HUES64 (cell line): ENCODE measurements at regions not wholly inside any gene's neighbourhood (a gene's known extent, or its start where the extent isn't known, plus 50 kb on each side); places are given as distances from the start of the nearest gene placed in this dataset.

Source experiments
- H3K27ac ChIP-seq: 2 replicates; pipeline ENCODE4 v1.7.0; 2013; ENCODE audit warnings: low read depth, low read length, inconsistent platforms
- H3K27me3 ChIP-seq: 2 replicates; pipeline ENCODE4 v1.6.1; 2013; ENCODE audit warnings: mild to moderate bottlenecking, low read length; ENCODE audit not compliant: insufficient read depth
- H3K36me3 ChIP-seq: 2 replicates; pipeline ENCODE4 v1.6.1; 2013; ENCODE audit warnings: mild to moderate bottlenecking, low read length; ENCODE audit not compliant: insufficient read depth
- H3K4me1 ChIP-seq: 2 replicates; pipeline ENCODE4 v1.6.1; 2013; ENCODE audit warnings: mild to moderate bottlenecking, low read length, moderate library complexity; ENCODE audit not compliant: insufficient read depth
- H3K4me3 ChIP-seq: 2 replicates; pipeline ENCODE4 v1.5.1; 2013; ENCODE audit warnings: mild to moderate bottlenecking, low read length, moderate library complexity
- H3K9ac ChIP-seq: 2 replicates; pipeline ENCODE4 v1.6.1; 2013; ENCODE audit warnings: mild to moderate bottlenecking, low read depth, low read length
- H3K9me3 ChIP-seq: 2 replicates; pipeline ENCODE4 v1.6.1; 2013; ENCODE audit warnings: low read depth, low read length; ENCODE audit not compliant: insufficient read depth
- WGBS: fragments of 150-250, 120-280 bp; methylation state at CpG from one replicate; pipeline ENCODE4 v1.1.7; 2013; ENCODE audit warnings: missing lambda C conversion rate; 5-methylcytosine and 5-hydroxymethylcytosine counted together

DNA sequence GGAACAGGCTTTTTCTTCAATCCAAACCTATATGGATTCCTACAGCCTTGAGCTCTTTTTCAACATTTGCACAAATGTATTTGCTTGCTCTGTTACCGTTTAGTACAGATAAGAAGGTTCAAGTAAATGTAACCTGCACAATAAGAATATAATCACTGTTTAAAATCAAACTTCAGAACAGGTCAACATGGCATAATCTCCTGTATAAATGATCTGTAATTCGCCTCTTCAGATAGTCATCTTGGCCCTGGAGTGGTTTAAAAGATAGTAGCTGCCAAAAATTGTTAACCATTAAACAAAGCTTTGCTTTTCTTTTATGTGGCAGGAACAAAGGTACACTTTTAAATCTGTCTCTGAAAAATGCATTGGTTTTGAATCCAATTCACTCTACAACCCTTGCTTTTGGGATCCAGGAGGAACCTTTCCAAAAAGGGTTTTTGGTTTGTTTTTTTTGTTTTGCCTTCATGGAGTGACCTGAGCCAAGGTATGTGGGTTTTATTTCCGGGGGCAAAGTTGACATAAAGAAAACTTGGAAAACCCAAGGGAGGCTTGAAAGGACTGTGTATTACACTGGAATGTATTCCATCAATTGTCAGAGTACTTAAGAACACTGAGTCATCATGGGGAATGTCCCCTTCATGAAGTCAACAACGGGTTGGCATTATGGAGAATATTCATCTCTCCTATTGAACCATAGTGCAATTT lies 210.4 kb upstream of the HCCS start:
- WGBS = 87% methylated on average over 2 of the region's 4 CpGs
- Histone ChIP-seq H3K27ac (no peak overlapping the region), H3K9me3 (no peaks in the 10 kb centered on the region), H3K27me3 (no peaks in the 10 kb centered on the region), H3K4me3 (no peak overlapping the region), H3K36me3 (no peaks in the 10 kb centered on the region), H3K9ac (no peak overlapping the region), H3K4me1 (no peaks in the 10 kb centered on the region)

DNA sequence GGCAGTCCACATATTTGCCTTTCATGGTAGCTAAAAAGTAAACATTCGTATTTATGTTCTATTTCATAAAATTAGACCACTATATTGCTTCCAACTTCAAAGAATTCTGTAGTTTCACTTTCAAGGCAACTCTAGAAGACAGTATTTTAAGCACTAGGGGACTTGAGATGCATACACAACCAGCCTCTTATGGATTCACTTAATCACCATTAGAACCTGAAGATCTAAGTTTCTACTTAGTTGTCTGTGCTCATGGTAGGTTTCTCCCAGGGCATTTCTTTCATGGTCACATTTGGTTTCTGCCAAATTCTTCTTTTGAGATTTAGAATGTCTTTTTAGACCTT lies 209.9 kb upstream of the HCCS start:
- H3K9me3 ChIP-seq = no peaks in the 10 kb centered on the region
- H3K9ac ChIP-seq = no peak overlapping the region
- H3K36me3 ChIP-seq = no peaks in the 10 kb centered on the region
- 93% methylated on average over 1 of the region's 1 CpG for WGBS
- H3K4me1 ChIP-seq = no peaks in the 10 kb centered on the region
- H3K27me3 ChIP-seq = no peaks in the 10 kb centered on the region
- H3K4me3 ChIP-seq = no peak overlapping the region
- H3K27ac ChIP-seq = no peak overlapping the region

DNA sequence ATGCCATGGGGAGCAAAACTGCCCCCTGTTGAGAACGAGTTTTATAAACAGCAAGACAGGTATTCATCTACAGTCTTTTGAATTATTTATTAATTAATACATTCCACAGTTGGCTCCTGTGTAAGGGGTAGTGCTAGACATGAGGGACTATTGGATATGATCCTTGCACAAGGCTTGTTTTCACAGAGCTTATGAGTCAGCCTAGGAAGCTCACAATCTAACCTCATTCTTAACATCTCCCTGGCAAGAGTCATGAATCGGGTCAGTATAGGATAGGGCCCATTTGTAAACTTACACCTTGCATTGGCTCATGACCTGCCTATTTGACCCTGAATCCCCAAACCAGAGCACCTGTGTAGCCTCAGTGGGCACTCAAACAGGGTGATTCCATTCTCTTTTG lies 209.1 kb upstream of the HCCS start:
- no peak overlapping the region for H3K4me3 ChIP-seq
- H3K9me3 ChIP-seq = no peaks in the 10 kb centered on the region
- H3K9ac ChIP-seq = no peak overlapping the region
- no peaks in the 10 kb centered on the region for H3K27me3 ChIP-seq
- 83% methylated on average over 1 of the region's 2 CpGs for WGBS
- H3K27ac ChIP-seq = no peak overlapping the region
- H3K4me1 ChIP-seq = no peaks in the 10 kb centered on the region
- no peaks in the 10 kb centered on the region for H3K36me3 ChIP-seq

DNA sequence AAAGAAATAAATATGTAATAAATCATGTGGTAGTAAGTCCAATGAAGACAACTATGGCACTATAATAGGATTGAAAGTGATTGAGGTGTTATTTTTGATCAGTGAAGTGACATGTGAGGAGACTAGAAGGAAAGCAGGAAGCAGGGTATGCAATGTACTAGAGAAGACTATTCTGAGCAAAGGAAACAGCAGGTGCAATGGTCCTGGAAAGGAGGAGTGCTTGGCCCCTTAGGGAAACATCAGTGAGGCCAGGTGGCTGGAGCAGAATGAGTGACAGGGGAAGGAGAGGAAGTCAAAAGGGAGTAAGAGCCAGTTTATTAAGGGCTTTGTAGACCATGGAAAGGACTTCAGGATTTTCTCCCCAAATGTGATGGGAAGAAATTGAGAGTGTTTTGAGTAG lies 207.6 kb upstream of the HCCS start:
- H3K4me1 ChIP-seq = no peaks in the 10 kb centered on the region
- H3K27me3 ChIP-seq = no peaks in the 10 kb centered on the region
- H3K27ac ChIP-seq = no peak overlapping the region
- no peak overlapping the region for H3K4me3 ChIP-seq
- no peak overlapping the region for H3K9ac ChIP-seq
- no peaks in the 10 kb centered on the region for H3K9me3 ChIP-seq
- H3K36me3 ChIP-seq = no peaks in the 10 kb centered on the region

DNA sequence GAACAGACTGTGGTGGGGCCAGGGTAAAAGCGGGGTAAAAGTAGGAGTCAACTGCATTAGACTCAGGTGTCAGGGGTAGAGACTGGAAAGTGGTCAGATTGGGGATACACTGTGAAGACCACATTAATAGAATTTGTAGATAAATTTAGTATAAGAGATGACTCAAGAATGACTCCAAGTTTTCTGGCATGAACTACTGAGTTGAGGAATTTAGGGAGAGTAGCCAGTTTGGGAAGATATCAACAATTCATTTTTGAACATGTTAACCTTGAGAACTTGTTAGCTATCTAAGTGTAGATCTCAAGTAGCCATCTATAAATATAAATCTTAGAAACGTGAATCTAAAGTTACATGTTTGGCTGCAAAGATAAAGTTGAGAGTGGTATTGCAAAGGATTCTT lies 206.9 kb upstream of the HCCS start:
- H3K9ac ChIP-seq = no peak overlapping the region
- no peaks in the 10 kb centered on the region for H3K27me3 ChIP-seq
- H3K4me1 ChIP-seq = no peaks in the 10 kb centered on the region
- H3K9me3 ChIP-seq = no peaks in the 10 kb centered on the region
- H3K27ac ChIP-seq = no peak overlapping the region
- 89% methylated on average over 1 of the region's 2 CpGs for WGBS
- no peak overlapping the region for H3K4me3 ChIP-seq
- H3K36me3 ChIP-seq = no peaks in the 10 kb centered on the region

DNA sequence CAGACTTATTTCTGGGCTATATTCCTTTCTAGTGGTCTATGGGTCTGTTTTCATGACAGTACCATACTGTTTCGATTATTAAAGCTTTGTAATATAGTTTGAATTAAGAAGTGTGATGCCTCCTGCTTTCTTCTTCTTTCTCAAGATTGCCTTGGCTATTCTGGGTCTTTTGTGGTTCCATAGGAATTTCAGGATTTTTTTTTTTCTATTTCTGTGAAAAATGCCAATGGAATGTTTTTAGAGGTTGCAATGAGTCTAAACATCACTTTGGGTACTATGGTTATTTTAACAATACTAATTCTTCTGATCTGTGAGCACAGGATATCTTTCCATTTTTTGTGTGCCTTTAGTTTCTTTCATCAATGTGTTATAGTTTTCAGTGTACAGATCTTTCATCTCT lies 204.3 kb upstream of the HCCS start:
- H3K9ac ChIP-seq = no peak overlapping the region
- 93% methylated on average over 1 of the region's 1 CpG for WGBS
- H3K27ac ChIP-seq = no peak overlapping the region
- H3K9me3 ChIP-seq = no peaks in the 10 kb centered on the region
- no peak overlapping the region for H3K4me3 ChIP-seq
- no peaks in the 10 kb centered on the region for H3K36me3 ChIP-seq
- no peaks in the 10 kb centered on the region for H3K4me1 ChIP-seq
- H3K27me3 ChIP-seq = no peaks in the 10 kb centered on the region

DNA sequence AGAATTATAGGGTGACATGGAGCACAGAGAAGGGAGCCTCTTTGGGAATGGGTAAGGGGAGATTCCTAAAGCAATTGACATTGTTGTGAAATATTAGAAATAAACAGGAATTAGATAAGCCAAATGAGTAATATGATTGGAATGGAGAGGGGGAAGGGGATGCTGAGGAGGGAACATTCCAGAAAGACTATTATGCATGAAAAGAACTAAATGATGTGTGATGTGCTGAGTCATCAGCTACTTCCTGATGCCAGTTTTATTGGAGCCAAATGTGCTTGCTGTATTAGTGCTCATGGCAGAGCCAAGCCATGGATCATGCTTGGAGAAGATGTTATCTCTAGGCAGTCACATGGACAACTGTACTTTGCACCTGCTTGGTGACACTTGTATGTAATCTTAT lies 189.0 kb upstream of the HCCS start:
- no peaks in the 10 kb centered on the region for H3K36me3 ChIP-seq
- H3K9ac ChIP-seq = no peak overlapping the region
- no peaks in the 10 kb centered on the region for H3K9me3 ChIP-seq
- H3K27ac ChIP-seq = no peak overlapping the region
- H3K4me3 ChIP-seq = no peak overlapping the region
- no peaks in the 10 kb centered on the region for H3K27me3 ChIP-seq
- H3K4me1 ChIP-seq = no peaks in the 10 kb centered on the region

DNA sequence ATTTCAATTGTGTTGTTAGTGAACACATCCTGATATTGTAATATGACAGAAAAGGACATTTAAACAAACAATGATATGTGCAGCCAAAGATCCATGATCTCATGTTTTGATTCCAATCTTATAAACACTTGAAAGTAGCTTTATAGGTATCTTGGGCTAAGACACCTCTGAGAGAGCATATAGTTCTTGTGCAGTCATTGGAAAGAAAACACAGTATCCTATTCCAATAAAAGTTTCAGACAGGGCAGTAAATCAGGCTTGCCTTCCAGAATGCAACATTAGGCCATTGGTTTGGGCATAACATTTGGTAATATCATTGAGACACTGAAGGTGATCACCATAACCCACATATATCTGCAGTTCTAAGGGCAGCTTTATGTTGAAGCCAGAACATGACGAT lies 188.3 kb upstream of the HCCS start:
- WGBS = no CpG with 5 or more reads among the region's 1 CpG
- Histone ChIP-seq H3K27me3 (no peaks in the 10 kb centered on the region), H3K4me3 (no peak overlapping the region), H3K9me3 (no peaks in the 10 kb centered on the region), H3K9ac (no peak overlapping the region), H3K4me1 (no peaks in the 10 kb centered on the region), H3K27ac (no peak overlapping the region), H3K36me3 (no peaks in the 10 kb centered on the region)

DNA sequence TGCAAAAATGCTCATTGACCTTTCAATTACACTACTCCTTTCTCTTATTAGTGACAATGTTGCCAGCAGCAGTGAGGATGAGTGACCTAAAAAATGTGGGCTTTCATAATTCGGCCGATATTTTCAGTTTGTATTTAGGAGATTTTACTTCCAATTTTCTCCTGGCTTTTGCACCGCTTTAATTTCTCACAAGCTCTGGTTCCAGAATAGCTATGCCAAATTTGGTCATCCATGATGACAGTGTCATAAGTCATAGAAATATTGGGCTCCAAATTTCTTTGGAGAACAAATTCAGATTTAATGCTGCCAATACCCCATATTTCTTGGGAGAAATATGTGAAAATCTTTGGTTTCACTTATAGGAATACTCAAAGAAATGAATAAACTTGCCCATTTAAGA lies 187.7 kb upstream of the HCCS start:
- 89% methylated on average over 3 of the region's 3 CpGs for WGBS
- no peak overlapping the region for H3K9ac ChIP-seq
- H3K4me3 ChIP-seq = no peak overlapping the region
- H3K27me3 ChIP-seq = no peaks in the 10 kb centered on the region
- no peaks in the 10 kb centered on the region for H3K4me1 ChIP-seq
- H3K9me3 ChIP-seq = no peaks in the 10 kb centered on the region
- no peaks in the 10 kb centered on the region for H3K36me3 ChIP-seq
- H3K27ac ChIP-seq = no peak overlapping the region

DNA sequence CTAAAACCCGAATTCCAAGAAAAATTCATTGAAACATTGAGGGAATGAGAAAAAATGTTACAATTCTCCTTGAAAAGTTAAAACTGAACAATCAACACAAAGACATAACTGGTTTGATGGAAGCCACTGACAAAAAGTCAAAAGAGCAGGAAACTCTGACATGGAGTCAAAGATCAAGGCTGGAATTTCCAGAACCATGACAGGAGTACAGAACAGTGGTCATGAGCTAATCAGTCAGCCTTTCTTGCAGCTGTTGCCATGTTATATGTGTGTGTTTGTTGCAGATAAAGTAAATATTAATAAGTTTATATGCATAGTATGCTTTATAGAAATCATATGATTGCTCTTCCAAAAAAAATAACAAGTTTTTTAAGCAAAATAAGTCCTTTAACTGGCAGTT lies 184.7 kb upstream of the HCCS start:
- no peak overlapping the region for H3K4me3 ChIP-seq
- no peak overlapping the region for H3K9ac ChIP-seq
- no peaks in the 10 kb centered on the region for H3K4me1 ChIP-seq
- no peaks in the 10 kb centered on the region for H3K9me3 ChIP-seq
- no CpG with 5 or more reads among the region's 1 CpG for WGBS
- H3K27ac ChIP-seq = no peak overlapping the region
- H3K36me3 ChIP-seq = no peaks in the 10 kb centered on the region
- H3K27me3 ChIP-seq = no peaks in the 10 kb centered on the region

DNA sequence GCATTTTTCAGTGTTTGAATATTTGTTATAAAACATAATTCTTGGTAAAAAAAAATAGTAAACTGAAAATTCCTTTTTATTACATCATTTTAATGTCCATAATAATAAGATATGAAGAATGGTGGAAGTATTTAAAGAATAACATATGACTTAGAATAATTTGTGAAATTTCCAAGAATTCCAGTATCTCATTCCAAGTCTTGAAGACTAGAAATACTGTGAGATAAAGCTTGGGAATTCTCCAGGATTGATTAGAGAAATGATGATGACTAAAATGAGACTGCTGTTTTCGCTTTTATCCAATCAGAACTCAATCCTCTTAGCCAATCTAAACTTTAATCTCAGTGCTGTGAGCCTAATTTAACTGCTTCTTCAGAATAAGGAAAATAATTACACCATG lies 184.2 kb upstream of the HCCS start:
- H3K27ac ChIP-seq = no peak overlapping the region
- no peaks in the 10 kb centered on the region for H3K27me3 ChIP-seq
- no peaks in the 10 kb centered on the region for H3K4me1 ChIP-seq
- no peaks in the 10 kb centered on the region for H3K9me3 ChIP-seq
- no peak overlapping the region for H3K9ac ChIP-seq
- H3K4me3 ChIP-seq = no peak overlapping the region
- H3K36me3 ChIP-seq = no peaks in the 10 kb centered on the region
- WGBS = no CpG with 5 or more reads among the region's 1 CpG

DNA sequence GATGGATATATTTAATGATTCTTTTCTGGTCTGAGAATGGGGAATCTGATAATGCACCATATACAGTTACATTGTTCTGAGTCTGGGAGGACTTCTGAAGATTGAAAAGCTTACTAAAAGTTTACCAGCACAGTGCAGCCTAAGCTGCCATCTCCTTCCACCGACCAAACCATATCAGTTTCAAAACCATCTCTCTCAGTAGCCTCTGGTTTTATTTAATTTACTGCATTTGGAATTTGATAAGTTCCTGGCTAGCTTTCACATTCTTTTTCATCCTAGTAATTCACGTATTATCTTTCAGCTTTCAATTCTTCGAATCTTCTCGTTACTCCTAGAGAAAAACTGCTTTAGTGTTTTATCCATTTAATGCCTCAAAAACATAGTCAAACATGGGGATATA lies 181.4 kb upstream of the HCCS start:
- Histone ChIP-seq H3K9me3 (no peaks in the 10 kb centered on the region), H3K9ac (no peak overlapping the region), H3K27ac (no peak overlapping the region), H3K36me3 (no peaks in the 10 kb centered on the region), H3K4me3 (no peak overlapping the region), H3K27me3 (no peaks in the 10 kb centered on the region), H3K4me1 (no peaks in the 10 kb centered on the region)
- WGBS = 98% methylated on average over 3 of the region's 4 CpGs
